Tibial nerve (tissue), 4 donors: ENCODE measurements at regions not wholly inside any gene's neighbourhood (a gene's known extent, or its start where the extent isn't known, plus 50 kb on each side); places are given as distances from the start of the nearest gene placed in this dataset.

Experiments used
- CTCF ChIP-seq, 5 experiments: fragments of 200-600 bp in 3 of 5; fragments of 450-650 bp in 2 of 5; sonication (generic) in 3 of 5; IDR thresholded peaks; one replicate each; pipeline ENCODE4 v1.5.1; 2016 to 2019; ENCODE audit warnings: antibody characterized with exemption in 5 of 5, mild to moderate bottlenecking in 3 of 5, moderate library complexity in 2 of 5
- EP300 ChIP-seq, 2 donors: sonication (generic); formaldehyde crosslinking; IDR thresholded peaks; one replicate each; pipeline ENCODE4 v1.6.1; 2017; ENCODE audit warnings: antibody characterized with exemption in 2 of 2, mild to moderate bottlenecking in 1 of 2
- POLR2A ChIP-seq, 2 donors: fragments of 450-650 bp; IDR thresholded peaks; one replicate each; pipeline ENCODE4 v1.6.1; 2017; ENCODE audit warnings: antibody characterized with exemption in 2 of 2, mild to moderate bottlenecking in 2 of 2, moderate library complexity in 2 of 2

GRCh38 chr9:85451680-85452079, 290.1 kb downstream of the AGTPBP1 start:
- TF ChIP-seq CTCF (IDR thresholded peaks at IDR 0.05) (no peak), EP300 (IDR thresholded peaks at IDR 0.05) (no peak), POLR2A (IDR thresholded peaks at IDR 0.05) (no peak)
